ENCODE measurements at regions not wholly inside any gene's neighbourhood (a gene's known extent, or its start where the extent isn't known, plus 50 kb on each side); places are given as distances from the start of the nearest gene placed in this dataset.

DNA sequence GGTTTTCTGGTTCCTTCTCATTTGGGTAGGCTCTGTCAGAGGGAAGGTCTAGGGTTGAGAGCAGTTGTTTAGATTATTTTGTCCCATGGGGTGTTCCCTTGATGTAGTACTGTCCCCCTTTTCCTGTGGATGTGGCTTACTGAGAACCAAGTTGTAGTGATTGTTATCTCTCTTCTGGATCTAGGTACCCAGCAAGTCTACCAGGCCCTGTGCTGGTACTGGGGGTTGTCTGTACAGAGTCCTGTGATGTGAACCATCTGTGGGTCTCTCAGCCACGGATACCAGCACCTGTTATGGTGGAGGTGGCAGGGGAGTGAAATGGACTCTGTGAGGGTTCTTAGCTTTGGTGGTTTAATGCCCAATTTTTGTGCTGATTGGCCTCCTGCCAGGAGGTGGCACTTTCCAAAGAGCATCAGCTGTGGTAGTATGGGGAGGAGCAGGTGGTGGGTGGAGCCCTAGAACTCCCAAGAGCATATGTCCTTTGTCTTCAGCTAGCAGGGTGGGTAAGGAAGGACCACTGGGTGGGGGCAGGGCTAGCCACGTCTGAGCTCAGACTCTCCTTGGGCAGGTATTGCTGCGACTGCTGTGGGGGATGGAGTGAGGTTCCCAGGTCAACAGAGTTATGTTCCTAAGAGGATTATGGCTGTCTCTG is 179.3 kb upstream of the BTG1 start:
- TF ChIP-seq CTCF (IDR thresholded peaks at IDR 0.05; ENCODE audit: poor library complexity, severe bottlenecking): no peak
- no peaks in the 10 kb centered on the region for H3K9me3 ChIP-seq (ENCODE audit: severe bottlenecking)
- H3K4me3 ChIP-seq (ENCODE audit: severe bottlenecking): no peak overlapping the region
- H3K36me3 ChIP-seq (ENCODE audit: low read depth): no peaks in the 10 kb centered on the region
- ATAC-seq (ENCODE audit: low read depth): no peak
- no peak for DNase-seq (ENCODE audit: low spot score)
- H3K27ac ChIP-seq (ENCODE audit: poor library complexity, severe bottlenecking): no peak overlapping the region
- H3K27me3 ChIP-seq (ENCODE audit: insufficient read depth, poor library complexity, severe bottlenecking): no peaks in the 10 kb centered on the region
- no peaks in the 10 kb centered on the region for H3K4me1 ChIP-seq (ENCODE audit: insufficient read depth, poor library complexity, severe bottlenecking)

GRCh38 chr12:92312463-92312964 is 166.9 kb upstream of the BTG1 start:
- DNase-seq (ENCODE audit: low spot score) (no peak), ATAC-seq (ENCODE audit: low read depth) (no peak)
- Histone ChIP-seq H3K27me3 (ENCODE audit: insufficient read depth, poor library complexity, severe bottlenecking) (no peaks in the 10 kb centered on the region), H3K9me3 (ENCODE audit: severe bottlenecking) (no peaks in the 10 kb centered on the region), H3K4me3 (ENCODE audit: severe bottlenecking) (no peak overlapping the region), H3K36me3 (ENCODE audit: low read depth) (no peaks in the 10 kb centered on the region), H3K27ac (ENCODE audit: poor library complexity, severe bottlenecking) (no peak overlapping the region), H3K4me1 (ENCODE audit: insufficient read depth, poor library complexity, severe bottlenecking) (no peaks in the 10 kb centered on the region)
- TF ChIP-seq CTCF (IDR thresholded peaks at IDR 0.05; ENCODE audit: poor library complexity, severe bottlenecking): no peak

DNA sequence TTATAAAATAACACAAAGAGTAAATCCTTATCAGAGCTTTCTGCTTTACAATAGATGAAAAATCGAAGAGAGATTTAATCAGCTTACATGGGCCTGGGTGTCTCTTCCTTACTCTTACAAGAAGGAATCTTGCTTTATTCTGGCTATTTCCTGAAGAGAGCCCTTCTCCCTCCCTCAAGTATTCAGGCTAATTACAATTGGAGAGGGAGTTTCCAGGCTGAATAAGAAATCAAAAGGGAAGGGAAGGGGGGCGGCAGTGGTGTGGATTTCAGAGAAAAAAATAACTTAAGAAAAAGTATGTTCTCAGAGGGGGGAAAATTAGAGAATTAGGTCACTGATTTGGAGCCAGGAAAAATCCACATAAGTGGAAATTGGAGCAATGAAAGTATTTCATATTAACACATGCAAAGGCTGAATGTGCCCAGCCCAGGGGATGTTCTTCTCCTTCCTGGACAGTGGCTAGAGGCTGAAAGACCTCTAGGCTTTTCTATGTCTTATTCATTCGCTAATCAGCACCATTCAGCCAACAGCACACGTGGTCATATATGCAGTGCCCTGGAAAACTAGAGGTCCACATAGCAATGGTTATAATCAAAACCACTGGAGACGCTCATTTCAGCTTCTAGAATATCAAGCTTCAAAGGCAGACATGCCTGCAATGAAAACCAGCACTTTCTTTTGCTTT is 158.9 kb upstream of the BTG1 start:
- DNase-seq (ENCODE audit: low spot score) (no peak), ATAC-seq (ENCODE audit: low read depth) (no peak)
- Histone ChIP-seq H3K9me3 (ENCODE audit: severe bottlenecking) (no peaks in the 10 kb centered on the region), H3K27ac (ENCODE audit: poor library complexity, severe bottlenecking) (no peak overlapping the region), H3K4me1 (ENCODE audit: insufficient read depth, poor library complexity, severe bottlenecking) (no peaks in the 10 kb centered on the region), H3K4me3 (ENCODE audit: severe bottlenecking) (no peak overlapping the region), H3K27me3 (ENCODE audit: insufficient read depth, poor library complexity, severe bottlenecking) (no peaks in the 10 kb centered on the region), H3K36me3 (ENCODE audit: low read depth) (no peaks in the 10 kb centered on the region)
- TF ChIP-seq CTCF (IDR thresholded peaks at IDR 0.05; ENCODE audit: poor library complexity, severe bottlenecking): no peak

DNA sequence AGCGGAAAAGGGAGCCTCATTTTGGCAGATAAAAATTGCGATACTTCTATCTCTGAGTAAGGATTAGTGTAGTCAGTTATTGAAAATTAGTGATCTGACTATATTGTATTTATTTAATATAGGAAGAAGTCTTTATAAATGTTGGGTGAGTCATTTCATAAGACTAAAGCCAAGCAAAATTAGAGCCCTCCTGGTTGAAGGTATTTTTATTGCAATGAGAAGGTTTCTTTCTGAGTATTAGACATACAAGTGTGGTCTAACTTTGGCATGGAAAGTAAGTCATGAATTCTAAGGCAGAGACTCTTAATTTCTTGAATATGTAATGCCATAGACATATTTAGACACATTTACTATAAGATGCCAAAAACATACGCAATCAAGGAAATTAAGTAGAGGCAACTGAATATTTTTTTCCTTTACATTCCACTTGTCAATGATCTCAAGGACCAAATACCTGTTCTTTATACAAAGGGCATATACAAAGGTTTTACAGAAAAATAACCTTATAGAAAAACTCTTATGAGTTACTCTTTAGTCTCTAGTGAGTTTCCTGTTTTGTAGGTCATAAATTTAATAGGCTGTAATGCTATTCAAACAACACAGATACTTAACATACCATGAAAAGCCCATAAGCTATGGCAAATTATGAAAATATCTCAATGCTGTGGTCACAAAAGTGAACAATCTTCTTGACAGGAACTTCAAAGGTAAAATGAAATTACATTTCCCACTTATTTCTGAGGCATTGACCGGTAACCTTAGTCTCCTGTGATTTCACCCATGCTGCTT is 156.6 kb upstream of the BTG1 start:
- ATAC-seq (ENCODE audit: low read depth) (no peak), DNase-seq (ENCODE audit: low spot score) (no peak)
- Histone ChIP-seq H3K4me1 (ENCODE audit: insufficient read depth, poor library complexity, severe bottlenecking) (no peaks in the 10 kb centered on the region), H3K9me3 (ENCODE audit: severe bottlenecking) (no peaks in the 10 kb centered on the region), H3K36me3 (ENCODE audit: low read depth) (no peaks in the 10 kb centered on the region), H3K4me3 (ENCODE audit: severe bottlenecking) (no peak overlapping the region), H3K27me3 (ENCODE audit: insufficient read depth, poor library complexity, severe bottlenecking) (no peaks in the 10 kb centered on the region), H3K27ac (ENCODE audit: poor library complexity, severe bottlenecking) (no peak overlapping the region)
- no peak for TF ChIP-seq CTCF (IDR thresholded peaks at IDR 0.05; ENCODE audit: poor library complexity, severe bottlenecking)
